ENCODE measurements at regions not wholly inside any gene's neighbourhood (a gene's known extent, or its start where the extent isn't known, plus 50 kb on each side); places are given as distances from the start of the nearest gene placed in this dataset.

DNA sequence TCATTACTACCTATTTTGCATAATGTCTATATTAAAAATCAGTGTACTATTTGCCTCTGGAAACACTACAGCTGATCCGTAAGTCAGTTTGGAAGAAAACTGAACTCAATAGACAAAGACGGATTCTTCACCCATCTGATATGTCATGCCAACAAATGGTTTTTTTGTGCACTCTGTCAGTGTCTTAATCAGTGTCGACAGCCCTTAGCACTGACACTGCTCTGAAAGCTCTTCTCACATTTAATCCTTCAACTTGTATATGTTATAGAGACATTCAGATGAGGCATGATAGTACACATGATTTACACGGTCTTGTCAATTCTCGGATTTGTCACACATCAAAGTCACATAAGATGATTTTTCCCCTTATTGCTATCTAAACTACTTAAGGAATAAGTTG is 347.5 kb upstream of the GALNT5 start:
- Histone ChIP-seq H3K4me3 (no peak overlapping the region), H3K4me1 (ENCODE audit: insufficient read depth) (no peaks in the 10 kb centered on the region), H3K27me3 (ENCODE audit: insufficient read depth) (no peaks in the 10 kb centered on the region), H2AFZ (no peak overlapping the region), H4K20me1 (replicated peaks; ENCODE audit: insufficient read depth) (no peaks in the 10 kb centered on the region), H3K4me2 (no peak overlapping the region), H3F3A (replicated peaks; ENCODE audit: low read depth) (no peaks in the 10 kb centered on the region), H3K79me2 (replicated peaks; ENCODE audit: insufficient read depth) (no peaks in the 10 kb centered on the region), H3K27ac (ENCODE audit: low read depth) (no peak overlapping the region), H3K9me2 (ENCODE audit: insufficient read depth) (no peaks in the 10 kb centered on the region), H3K36me3 (ENCODE audit: insufficient read depth) (no peaks in the 10 kb centered on the region)
- DNase-seq (ENCODE audit: low spot score) (no peak), ATAC-seq (no peak)
- Mint-ChIP-seq H3K4me1 (no peaks in the 10 kb centered on the region), H3K27me3 (ENCODE audit: insufficient read depth, low read depth, poor library complexity) (no peaks in the 10 kb centered on the region), H3K4me3 (no peak overlapping the region), H3K36me3 (ENCODE audit: low read depth) (no peaks in the 10 kb centered on the region), H3K9me3 (no peaks in the 10 kb centered on the region), H3K27ac (no peak overlapping the region)
- TF ChIP-seq, protein P1, sequence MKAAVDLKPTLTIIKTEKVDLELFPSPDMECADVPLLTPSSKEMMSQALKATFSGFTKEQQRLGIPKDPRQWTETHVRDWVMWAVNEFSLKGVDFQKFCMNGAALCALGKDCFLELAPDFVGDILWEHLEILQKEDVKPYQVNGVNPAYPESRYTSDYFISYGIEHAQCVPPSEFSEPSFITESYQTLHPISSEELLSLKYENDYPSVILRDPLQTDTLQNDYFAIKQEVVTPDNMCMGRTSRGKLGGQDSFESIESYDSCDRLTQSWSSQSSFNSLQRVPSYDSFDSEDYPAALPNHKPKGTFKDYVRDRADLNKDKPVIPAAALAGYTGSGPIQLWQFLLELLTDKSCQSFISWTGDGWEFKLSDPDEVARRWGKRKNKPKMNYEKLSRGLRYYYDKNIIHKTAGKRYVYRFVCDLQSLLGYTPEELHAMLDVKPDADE (IDR thresholded peaks at IDR 0.05) = no peak
- TF ChIP-seq EZH2 (IDR thresholded peaks at IDR 0.05; ENCODE audit: low read depth, unreplicated experiment) (no peak), JUNB (IDR thresholded peaks at IDR 0.05; ENCODE audit: unreplicated experiment) (no peak), NANOG (IDR thresholded peaks at IDR 0.05; ENCODE audit: borderline replicate concordance) (no peak), POLR2AphosphoS5 (IDR thresholded peaks at IDR 0.05; ENCODE audit: low read depth) (no peak), CREB1 (CRISPR knock-in tag; IDR thresholded peaks at IDR 0.05; ENCODE audit: low read depth) (no peak)
- TF ChIP-seq, protein P2, sequence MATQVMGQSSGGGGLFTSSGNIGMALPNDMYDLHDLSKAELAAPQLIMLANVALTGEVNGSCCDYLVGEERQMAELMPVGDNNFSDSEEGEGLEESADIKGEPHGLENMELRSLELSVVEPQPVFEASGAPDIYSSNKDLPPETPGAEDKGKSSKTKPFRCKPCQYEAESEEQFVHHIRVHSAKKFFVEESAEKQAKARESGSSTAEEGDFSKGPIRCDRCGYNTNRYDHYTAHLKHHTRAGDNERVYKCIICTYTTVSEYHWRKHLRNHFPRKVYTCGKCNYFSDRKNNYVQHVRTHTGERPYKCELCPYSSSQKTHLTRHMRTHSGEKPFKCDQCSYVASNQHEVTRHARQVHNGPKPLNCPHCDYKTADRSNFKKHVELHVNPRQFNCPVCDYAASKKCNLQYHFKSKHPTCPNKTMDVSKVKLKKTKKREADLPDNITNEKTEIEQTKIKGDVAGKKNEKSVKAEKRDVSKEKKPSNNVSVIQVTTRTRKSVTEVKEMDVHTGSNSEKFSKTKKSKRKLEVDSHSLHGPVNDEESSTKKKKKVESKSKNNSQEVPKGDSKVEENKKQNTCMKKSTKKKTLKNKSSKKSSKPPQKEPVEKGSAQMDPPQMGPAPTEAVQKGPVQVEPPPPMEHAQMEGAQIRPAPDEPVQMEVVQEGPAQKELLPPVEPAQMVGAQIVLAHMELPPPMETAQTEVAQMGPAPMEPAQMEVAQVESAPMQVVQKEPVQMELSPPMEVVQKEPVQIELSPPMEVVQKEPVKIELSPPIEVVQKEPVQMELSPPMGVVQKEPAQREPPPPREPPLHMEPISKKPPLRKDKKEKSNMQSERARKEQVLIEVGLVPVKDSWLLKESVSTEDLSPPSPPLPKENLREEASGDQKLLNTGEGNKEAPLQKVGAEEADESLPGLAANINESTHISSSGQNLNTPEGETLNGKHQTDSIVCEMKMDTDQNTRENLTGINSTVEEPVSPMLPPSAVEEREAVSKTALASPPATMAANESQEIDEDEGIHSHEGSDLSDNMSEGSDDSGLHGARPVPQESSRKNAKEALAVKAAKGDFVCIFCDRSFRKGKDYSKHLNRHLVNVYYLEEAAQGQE (IDR thresholded peaks at IDR 0.05; ENCODE audit: unreplicated experiment) = no peak

DNA sequence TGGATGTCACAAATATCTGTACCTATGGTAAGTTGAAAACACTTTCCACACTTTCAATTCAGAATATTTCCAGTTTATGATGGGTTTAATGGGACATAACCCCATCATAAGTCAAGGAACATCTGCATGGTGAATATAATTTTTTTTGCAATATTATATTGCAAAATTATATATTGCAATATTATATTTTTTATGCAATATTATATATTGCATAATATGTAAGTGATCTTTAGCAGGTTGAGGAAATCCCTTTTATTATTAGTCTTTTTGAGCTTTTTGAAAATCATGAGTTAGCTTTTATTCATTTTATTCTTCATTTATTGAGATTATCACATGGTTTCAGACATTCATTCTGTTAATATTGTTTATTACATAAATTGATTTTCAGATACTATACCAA is 342.2 kb upstream of the GALNT5 start:
- Histone ChIP-seq H3K36me3 (ENCODE audit: insufficient read depth) (no peaks in the 10 kb centered on the region), H2AFZ (no peak overlapping the region), H3K27ac (ENCODE audit: low read depth) (no peak overlapping the region), H3K27me3 (ENCODE audit: insufficient read depth) (no peaks in the 10 kb centered on the region), H3K4me2 (no peak overlapping the region), H3K4me1 (ENCODE audit: insufficient read depth) (peaks cover 4% of the 10 kb centered on the region; the same call in 1 of the 2 replicates), H3K9me2 (ENCODE audit: insufficient read depth) (no peaks in the 10 kb centered on the region), H4K20me1 (replicated peaks; ENCODE audit: insufficient read depth) (no peaks in the 10 kb centered on the region), H3K4me3 (no peak overlapping the region), H3K79me2 (replicated peaks; ENCODE audit: insufficient read depth) (no peaks in the 10 kb centered on the region), H3F3A (replicated peaks; ENCODE audit: low read depth) (no peaks in the 10 kb centered on the region)
- Mint-ChIP-seq H3K27ac (no peak overlapping the region), H3K4me1 (peaks cover 4% of the 10 kb centered on the region; the same call in 2 of the 3 replicates), H3K36me3 (ENCODE audit: low read depth) (no peaks in the 10 kb centered on the region), H3K4me3 (no peak overlapping the region), H3K27me3 (ENCODE audit: insufficient read depth, low read depth, poor library complexity) (peaks cover 2% of the 10 kb centered on the region), H3K9me3 (peaks cover 4% of the 10 kb centered on the region)
- ATAC-seq = no peak
- no peak for DNase-seq (ENCODE audit: low spot score)
- TF ChIP-seq, protein P2 (IDR thresholded peaks at IDR 0.05; ENCODE audit: unreplicated experiment) = no peak
- TF ChIP-seq, protein P3, sequence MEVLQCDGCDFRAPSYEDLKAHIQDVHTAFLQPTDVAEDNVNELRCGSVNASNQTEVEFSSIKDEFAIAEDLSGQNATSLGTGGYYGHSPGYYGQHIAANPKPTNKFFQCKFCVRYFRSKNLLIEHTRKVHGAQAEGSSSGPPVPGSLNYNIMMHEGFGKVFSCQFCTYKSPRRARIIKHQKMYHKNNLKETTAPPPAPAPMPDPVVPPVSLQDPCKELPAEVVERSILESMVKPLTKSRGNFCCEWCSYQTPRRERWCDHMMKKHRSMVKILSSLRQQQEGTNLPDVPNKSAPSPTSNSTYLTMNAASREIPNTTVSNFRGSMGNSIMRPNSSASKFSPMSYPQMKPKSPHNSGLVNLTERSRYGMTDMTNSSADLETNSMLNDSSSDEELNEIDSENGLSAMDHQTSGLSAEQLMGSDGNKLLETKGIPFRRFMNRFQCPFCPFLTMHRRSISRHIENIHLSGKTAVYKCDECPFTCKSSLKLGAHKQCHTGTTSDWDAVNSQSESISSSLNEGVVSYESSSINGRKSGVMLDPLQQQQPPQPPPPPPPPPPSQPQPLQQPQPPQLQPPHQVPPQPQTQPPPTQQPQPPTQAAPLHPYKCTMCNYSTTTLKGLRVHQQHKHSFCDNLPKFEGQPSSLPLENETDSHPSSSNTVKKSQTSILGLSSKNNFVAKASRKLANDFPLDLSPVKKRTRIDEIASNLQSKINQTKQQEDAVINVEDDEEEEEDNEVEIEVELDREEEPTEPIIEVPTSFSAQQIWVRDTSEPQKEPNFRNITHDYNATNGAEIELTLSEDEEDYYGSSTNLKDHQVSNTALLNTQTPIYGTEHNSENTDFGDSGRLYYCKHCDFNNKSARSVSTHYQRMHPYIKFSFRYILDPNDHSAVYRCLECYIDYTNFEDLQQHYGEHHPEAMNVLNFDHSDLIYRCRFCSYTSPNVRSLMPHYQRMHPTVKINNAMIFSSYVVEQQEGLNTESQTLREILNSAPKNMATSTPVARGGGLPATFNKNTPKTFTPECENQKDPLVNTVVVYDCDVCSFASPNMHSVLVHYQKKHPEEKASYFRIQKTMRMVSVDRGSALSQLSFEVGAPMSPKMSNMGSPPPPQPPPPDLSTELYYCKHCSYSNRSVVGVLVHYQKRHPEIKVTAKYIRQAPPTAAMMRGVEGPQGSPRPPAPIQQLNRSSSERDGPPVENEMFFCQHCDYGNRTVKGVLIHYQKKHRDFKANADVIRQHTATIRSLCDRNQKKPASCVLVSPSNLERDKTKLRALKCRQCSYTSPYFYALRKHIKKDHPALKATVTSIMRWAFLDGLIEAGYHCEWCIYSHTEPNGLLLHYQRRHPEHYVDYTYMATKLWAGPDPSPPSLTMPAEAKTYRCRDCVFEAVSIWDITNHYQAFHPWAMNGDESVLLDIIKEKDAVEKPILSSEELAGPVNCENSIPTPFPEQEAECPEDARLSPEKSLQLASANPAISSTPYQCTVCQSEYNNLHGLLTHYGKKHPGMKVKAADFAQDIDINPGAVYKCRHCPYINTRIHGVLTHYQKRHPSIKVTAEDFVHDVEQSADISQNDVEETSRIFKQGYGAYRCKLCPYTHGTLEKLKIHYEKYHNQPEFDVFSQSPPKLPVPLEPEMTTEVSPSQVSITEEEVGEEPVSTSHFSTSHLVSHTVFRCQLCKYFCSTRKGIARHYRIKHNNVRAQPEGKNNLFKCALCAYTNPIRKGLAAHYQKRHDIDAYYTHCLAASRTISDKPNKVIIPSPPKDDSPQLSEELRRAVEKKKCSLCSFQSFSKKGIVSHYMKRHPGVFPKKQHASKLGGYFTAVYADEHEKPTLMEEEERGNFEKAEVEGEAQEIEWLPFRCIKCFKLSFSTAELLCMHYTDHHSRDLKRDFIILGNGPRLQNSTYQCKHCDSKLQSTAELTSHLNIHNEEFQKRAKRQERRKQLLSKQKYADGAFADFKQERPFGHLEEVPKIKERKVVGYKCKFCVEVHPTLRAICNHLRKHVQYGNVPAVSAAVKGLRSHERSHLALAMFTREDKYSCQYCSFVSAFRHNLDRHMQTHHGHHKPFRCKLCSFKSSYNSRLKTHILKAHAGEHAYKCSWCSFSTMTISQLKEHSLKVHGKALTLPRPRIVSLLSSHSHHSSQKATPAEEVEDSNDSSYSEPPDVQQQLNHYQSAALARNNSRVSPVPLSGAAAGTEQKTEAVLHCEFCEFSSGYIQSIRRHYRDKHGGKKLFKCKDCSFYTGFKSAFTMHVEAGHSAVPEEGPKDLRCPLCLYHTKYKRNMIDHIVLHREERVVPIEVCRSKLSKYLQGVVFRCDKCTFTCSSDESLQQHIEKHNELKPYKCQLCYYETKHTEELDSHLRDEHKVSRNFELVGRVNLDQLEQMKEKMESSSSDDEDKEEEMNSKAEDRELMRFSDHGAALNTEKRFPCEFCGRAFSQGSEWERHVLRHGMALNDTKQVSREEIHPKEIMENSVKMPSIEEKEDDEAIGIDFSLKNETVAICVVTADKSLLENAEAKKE (CRISPR knock-in tag; IDR thresholded peaks at IDR 0.05) = no peak
